Fibroblast of lung (primary cell): ENCODE measurements at regions not wholly inside any gene's neighbourhood (a gene's known extent, or its start where the extent isn't known, plus 50 kb on each side); places are given as distances from the start of the nearest gene placed in this dataset.
"Not testable (repeated sequence)": the region's sequence is repeated elsewhere in the genome, so short reads cannot be mapped to it uniquely, and the experiment has no call there.

Experiments
- DNase-seq, 2 donors: peaks; one replicate each; pipeline versions ENCODE4 v3.0.0 to v3.0.0-alpha.2; 2010; ENCODE audit warnings: low read depth in 2 of 2
- H2AFZ ChIP-seq: 2 replicates; pipeline ENCODE4 v1.5.1; 2012; ENCODE audit warnings: low read length, control low read depth, inconsistent platforms
- H3K27ac ChIP-seq: 2 replicates; pipeline ENCODE4 v1.5.1; 2011; ENCODE audit warnings: low read length, control low read depth; ENCODE audit not compliant: insufficient read depth
- H3K27me3 ChIP-seq: 2 replicates; pipeline ENCODE4 v1.5.1; 2011; ENCODE audit warnings: mild to moderate bottlenecking, low read length; ENCODE audit not compliant: control insufficient read depth, insufficient read depth
- H3K36me3 ChIP-seq: 2 replicates; pipeline ENCODE4 v1.5.1; 2011; ENCODE audit warnings: low read length; ENCODE audit not compliant: control insufficient read depth, insufficient read depth
- H3K4me1 ChIP-seq: 2 replicates; pipeline ENCODE4 v1.5.1; 2011; ENCODE audit warnings: low read length; ENCODE audit not compliant: control insufficient read depth, insufficient read depth; ENCODE audit errors: extremely low read depth
- H3K4me2 ChIP-seq: 2 replicates; pipeline ENCODE4 v1.5.1; 2011; ENCODE audit warnings: low read length, control low read depth; ENCODE audit not compliant: insufficient read depth; ENCODE audit errors: extremely low read depth
- H3K4me3 ChIP-seq, 4 experiments: fragments of 200-600 bp in 1 of 4; sonication (generic) in 1 of 4; replicated peaks in 1 of 4; 2 replicates each; pipeline ENCODE4 v1.5.1; 2011 to 2016; ENCODE audit warnings: low read length in 4 of 4, low read depth in 3 of 4, mild to moderate bottlenecking in 3 of 4, control low read depth in 2 of 4, inconsistent platforms in 1 of 4, mixed read lengths in 1 of 4; ENCODE audit not compliant: insufficient read depth in 1 of 4; ENCODE audit errors: control extremely low read depth in 1 of 4
- H3K79me2 ChIP-seq: 2 replicates; pipeline ENCODE4 v1.5.1; 2012; ENCODE audit warnings: mild to moderate bottlenecking, low read length, inconsistent platforms; ENCODE audit not compliant: control insufficient read depth, insufficient read depth
- H3K9ac ChIP-seq: 2 replicates; pipeline ENCODE4 v1.5.1; 2011; ENCODE audit warnings: mild to moderate bottlenecking, low read length, control low read depth; ENCODE audit not compliant: insufficient read depth
- H3K9me3 ChIP-seq: 2 replicates; pipeline ENCODE4 v1.5.1; 2012; ENCODE audit warnings: low read depth, low read length; ENCODE audit not compliant: control insufficient read depth, insufficient read depth
- H4K20me1 ChIP-seq: 2 replicates; pipeline ENCODE4 v1.5.1; 2011; ENCODE audit warnings: low read length; ENCODE audit not compliant: control insufficient read depth, insufficient read depth; ENCODE audit errors: extremely low read depth

DNA sequence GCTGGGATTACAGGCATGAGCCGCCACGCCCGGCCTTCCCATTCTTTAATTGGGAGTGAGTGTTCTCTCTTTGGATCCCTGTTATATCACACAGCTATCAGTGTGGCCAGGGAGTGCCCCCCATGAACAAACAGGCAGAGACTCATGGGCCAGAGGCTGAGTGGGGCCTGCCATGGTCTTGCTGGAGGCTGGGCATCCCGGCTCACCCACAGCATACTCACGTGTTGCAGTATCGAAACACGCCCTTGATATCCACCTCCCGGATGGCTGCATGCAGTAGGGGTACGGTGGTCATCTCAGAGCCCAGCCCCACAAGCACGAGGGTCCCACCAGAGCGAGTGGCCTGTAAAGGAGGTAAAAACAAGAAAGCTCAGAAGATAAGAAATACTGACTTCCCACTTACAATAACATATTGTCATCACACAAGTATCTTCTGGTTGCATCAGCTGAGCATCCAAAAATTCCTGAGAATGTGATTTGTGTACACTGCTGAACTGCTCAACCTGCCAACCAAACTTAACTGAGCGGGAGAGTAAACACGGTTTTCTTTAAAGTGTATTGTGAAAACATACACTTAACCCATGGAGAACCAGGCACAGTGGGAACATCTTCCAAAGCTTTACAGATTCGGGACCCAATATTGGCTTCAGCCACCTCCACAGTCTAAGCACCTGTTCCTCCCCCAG lies 92.0 kb downstream of the TRIM69 start:
- H3K27me3 ChIP-seq, H3K79me2 ChIP-seq, H3K9me3 ChIP-seq, H3K4me3 ChIP-seq, H3K36me3 ChIP-seq, H4K20me1 ChIP-seq, H3K27ac ChIP-seq, H3K4me1 ChIP-seq, H2AFZ ChIP-seq, H3K9ac ChIP-seq, H3K4me2 ChIP-seq, DNase-seq: not testable (repeated sequence)

DNA sequence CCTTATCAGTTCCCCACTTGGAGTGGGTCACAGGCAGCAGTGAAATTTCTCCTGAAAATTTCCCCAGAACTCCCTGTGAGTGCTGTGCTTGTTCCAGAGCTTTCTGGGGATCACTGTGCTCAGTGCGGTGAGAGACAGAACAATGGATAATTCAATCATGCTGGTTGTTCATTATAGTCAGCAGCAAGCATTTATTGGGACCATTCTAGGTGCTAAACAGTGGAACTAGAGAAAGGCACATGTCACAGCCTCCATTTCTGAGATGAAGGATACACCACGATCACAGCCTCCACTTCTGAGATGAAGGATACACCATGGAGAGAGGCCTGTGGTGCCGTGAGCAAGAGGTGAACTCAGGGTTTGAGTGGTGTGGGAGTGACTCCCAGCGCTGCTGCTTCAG lies 92.8 kb downstream of the TRIM69 start:
- not testable (repeated sequence) for H2AFZ ChIP-seq, H3K79me2 ChIP-seq, H3K4me2 ChIP-seq

DNA sequence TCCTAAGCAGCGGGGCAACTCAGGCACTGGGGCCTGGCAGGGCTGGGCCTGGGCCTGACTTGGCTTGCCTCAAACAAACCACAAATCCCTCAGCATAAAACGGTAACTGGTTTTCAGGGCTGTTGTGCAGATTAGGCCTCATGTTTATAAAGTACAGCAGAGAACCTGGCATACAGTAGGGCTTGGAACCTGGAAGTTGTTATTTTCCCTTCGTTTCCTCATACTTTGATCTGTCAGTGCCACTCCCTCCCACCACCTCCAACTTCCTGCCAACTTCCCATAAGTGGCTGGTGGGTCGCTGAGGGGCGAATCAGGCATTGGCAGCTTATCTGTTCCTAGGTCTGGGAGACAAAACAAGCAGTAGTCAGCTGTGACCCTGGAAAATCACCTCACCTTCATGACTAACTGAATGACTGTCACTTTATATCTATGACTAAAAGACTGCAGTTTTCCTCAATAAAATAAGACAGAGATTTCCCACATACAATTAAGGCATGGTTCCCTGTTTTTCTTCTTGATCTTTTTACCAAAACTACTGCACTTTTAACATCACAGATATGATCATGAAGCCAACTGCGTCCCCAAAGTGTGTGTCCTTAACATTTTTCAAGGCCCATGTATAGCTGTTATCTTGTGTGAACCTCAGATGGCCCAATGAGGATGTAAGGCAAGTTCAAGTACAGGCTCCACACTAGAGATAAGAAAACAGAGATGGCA lies 94.5 kb downstream of the TRIM69 start:
- peak in 1 of 2 donors; percentile 36 for DNase-seq
- H3K27me3 ChIP-seq, H3K27ac ChIP-seq, H3K4me2 ChIP-seq, H2AFZ ChIP-seq, H4K20me1 ChIP-seq, H3K4me1 ChIP-seq, H3K36me3 ChIP-seq, H3K79me2 ChIP-seq, H3K9me3 ChIP-seq, H3K9ac ChIP-seq, H3K4me3 ChIP-seq: not testable (repeated sequence)

More for the DNA sequence above, 92.8 kb downstream of the TRIM69 start:
- H3K9ac ChIP-seq, H3K4me1 ChIP-seq, H3K36me3 ChIP-seq, H3K9me3 ChIP-seq, DNase-seq, H4K20me1 ChIP-seq, H3K27me3 ChIP-seq, H3K4me3 ChIP-seq, H3K27ac ChIP-seq: not testable (repeated sequence)

DNA sequence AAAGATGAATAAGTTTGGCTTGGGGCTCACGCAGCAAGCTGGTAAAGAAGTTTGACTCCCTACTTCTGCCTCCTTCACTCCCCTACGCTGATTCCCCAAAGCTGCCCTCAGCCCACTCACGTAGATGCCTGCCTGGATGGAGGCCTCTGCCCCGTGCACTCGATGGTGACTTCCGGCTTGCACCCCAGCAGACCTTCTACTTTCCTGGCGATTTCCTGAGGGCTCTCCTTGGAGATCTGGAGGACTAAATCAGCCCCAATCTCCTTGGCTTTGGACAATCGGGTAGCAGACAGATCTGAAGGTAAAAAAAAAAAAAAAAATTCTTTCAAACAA lies 95.0 kb downstream of the TRIM69 start:
- H3K36me3 ChIP-seq, H3K27ac ChIP-seq, H3K9me3 ChIP-seq, H4K20me1 ChIP-seq, H3K79me2 ChIP-seq, H3K4me3 ChIP-seq, H3K4me1 ChIP-seq, H2AFZ ChIP-seq, H3K27me3 ChIP-seq, H3K4me2 ChIP-seq, DNase-seq, H3K9ac ChIP-seq: not testable (repeated sequence)

DNA sequence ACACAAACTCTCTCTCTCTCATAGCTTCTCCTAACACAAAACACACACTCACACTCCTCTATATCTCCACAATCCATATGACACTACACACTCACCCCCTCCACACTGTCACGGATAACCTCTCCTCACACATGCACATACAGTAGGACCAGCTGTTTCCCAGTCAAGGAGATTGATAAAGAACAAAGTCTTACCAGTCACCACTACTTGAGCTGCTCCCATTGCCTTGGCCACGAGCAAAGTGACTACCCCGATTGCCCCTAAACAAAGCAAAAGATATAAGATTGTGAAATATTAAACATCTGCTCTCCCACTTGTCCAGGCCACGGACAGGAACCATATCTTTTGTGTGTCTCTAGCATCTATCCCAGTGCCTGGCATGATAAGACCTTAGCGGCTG lies 95.8 kb downstream of the TRIM69 start:
- H3K9me3 ChIP-seq, H3K27me3 ChIP-seq, H2AFZ ChIP-seq, H3K79me2 ChIP-seq, H3K27ac ChIP-seq, H3K36me3 ChIP-seq, H3K4me2 ChIP-seq, H3K9ac ChIP-seq, DNase-seq, H4K20me1 ChIP-seq, H3K4me1 ChIP-seq, H3K4me3 ChIP-seq: not testable (repeated sequence)

DNA sequence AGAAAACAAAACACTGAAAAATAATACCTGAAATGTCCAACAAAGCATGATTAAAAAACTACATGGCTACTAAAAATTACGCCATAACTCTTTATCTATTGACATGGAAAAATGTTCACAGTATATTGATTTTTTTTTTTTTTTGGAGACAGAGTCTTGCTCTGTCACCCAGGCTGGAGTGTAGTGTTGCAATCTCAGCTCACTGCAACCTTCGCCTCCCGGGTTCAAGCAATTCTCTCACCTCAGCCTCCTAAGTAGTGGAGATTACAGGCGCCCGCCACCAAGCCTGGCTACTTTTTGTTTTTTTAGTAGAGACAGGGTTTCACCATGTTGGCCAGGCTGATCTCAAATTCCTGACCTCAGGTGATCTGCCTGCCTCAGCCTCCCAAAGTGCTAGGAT lies 96.8 kb downstream of the TRIM69 start:
- H3K4me1 ChIP-seq, H3K27me3 ChIP-seq, H3K36me3 ChIP-seq, H3K9me3 ChIP-seq, H3K4me3 ChIP-seq, H3K27ac ChIP-seq, H2AFZ ChIP-seq, H3K79me2 ChIP-seq, DNase-seq, H4K20me1 ChIP-seq, H3K4me2 ChIP-seq, H3K9ac ChIP-seq: not testable (repeated sequence)

DNA sequence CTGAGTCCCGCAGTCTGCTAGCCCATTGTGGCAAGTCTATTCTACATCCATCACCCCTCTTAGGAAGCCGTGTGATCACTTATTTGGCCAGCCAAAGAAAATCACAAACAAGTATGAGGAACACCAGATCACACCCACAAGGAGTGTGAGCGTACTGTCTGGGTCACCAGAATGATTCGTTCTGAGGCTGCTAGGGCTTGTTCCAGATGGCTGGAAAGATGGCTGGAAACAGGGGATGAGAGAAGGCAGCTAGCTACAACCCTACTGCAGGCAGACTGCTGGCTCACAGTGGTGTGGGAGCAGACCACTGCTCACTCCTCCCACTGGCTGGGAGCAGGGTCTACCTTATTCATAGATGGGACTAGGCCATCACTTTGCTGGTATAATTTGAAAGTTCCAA lies 97.4 kb downstream of the TRIM69 start:
- not testable (repeated sequence) for H3K27me3 ChIP-seq, H4K20me1 ChIP-seq, H3K4me2 ChIP-seq, H3K27ac ChIP-seq, H3K36me3 ChIP-seq, H3K4me1 ChIP-seq, H2AFZ ChIP-seq, DNase-seq, H3K9me3 ChIP-seq, H3K9ac ChIP-seq, H3K4me3 ChIP-seq, H3K79me2 ChIP-seq
